HG03442 (cell line): ENCODE measurements at regions not wholly inside any gene's neighbourhood (a gene's known extent, or its start where the extent isn't known, plus 50 kb on each side); places are given as distances from the start of the nearest gene placed in this dataset.

Experiments
- ATAC-seq: cut with Tn5 transposase; IDR thresholded peaks from one replicate; pipeline ENCODE4 v1.9.1; 2021; ENCODE audit warnings: mild to moderate bottlenecking, moderate library complexity; ENCODE audit not compliant: unreplicated experiment

DNA sequence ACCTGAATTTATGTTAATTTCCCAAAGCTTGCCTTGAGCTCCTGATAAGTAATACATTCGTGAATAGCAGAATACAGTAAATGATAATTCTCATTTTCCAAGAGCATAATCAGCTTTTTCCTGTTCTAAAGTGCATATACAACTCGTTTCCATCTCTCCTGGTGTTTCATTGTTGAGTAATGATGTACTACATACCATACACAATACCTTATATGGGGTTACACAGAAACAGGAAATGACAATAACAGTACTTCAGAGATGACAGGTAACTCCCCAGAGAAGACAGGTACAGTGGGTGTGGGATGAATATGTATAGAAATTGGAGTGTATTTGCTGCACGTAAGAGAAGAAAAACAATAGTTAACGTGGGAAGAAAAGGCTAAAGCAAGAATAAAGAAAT, 287.1 kb downstream of the TENT4A start:
- peak; percentile 87 for ATAC-seq

DNA sequence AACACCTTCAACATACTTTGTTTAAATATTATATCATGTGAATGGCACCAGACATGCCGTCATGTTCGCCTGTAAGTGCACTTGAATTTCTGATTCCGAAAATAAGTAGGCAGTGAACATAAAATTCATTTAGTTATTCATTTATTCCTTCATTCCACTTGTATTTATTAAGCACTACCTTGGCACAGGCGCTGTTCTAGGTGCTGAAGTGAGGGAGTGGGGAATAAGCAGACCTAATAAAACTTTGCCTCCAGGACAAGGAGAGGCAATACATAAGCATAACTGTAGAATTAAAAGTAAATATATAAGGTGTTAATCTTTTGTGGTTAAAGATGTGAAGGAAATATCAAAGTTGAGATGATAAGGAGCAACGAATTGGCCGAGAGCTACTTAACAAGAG, 297.4 kb downstream of the TENT4A start:
- ATAC-seq = no peak

DNA sequence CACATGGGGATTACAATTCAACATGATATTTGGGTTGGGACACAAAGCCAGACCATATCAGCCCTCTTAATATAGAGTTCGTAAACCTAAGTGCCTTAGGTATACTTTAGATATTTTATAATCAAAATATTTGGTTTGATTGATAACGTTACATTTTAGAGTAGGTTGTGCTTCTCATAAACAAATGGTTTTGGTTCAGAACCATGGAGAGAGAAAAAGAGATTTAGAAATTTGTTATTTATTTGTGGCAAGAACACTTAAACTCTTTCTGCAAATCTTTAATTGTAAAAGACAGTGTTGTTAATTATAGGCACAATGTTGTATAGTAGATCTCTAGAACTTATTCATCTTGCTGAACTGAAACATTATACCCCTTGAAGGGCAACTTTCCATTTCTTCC, 298.8 kb downstream of the TENT4A start:
- ATAC-seq = no peak

DNA sequence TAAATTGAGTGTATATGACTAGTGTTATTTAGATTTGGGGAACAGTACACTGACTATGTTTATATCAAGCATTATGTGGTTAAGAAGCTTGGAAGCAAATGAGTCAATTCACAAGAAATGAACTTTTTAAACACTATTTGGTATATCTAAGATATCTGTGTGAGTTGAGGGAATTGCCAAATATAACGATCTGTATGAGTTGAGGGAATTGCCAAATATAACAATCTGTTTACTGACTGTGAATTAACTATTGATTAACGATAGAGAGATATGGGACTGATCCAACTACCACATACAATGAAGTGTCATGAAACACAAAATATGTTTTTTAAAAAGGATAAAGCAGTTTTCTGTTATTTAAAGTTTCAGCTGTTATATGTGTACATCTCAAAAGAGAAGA, 301.4 kb downstream of the TENT4A start:
- no peak for ATAC-seq

GRCh38 chr5:7015586-7016256, 302.5 kb downstream of the TENT4A start:
- ATAC-seq = no peak

DNA sequence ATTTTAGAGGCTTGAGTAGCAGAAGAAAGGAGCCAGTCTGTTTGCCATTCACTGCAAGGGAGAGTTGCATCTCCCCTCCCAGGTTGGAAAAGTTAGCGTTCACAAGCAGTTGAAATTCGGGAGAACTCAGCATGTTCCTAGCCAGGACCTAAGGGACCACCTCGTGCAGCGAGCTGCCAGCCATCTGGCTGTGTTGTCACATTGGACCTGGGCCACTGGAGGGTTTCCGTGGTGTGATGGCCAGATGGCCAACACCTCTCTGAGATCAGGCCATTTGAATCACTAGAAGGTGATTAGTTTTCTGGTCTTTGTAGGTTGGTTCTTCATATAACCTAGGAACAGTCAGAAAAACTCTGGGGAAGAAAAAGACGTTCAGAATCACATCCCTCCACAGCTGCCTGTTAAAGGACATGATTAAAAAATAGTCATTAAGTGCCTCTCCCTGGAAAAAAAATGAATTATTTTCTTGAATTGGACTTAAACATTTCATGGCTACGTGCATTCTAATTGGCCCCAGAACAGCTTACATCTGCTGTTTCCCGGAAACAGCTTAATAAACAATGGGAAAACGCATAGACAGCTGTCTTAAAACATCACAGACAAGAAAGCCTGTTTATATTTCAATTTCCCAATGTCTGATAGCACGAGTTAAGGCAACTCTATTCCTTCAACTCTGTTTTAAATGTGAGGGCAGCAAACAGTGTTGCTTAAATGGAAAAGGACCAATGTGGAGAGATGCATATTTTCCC, 303.9 kb downstream of the TENT4A start:
- ATAC-seq = no peak

GRCh38 chr5:7018198-7018597, 305.0 kb downstream of the TENT4A start:
- ATAC-seq = no peak

DNA sequence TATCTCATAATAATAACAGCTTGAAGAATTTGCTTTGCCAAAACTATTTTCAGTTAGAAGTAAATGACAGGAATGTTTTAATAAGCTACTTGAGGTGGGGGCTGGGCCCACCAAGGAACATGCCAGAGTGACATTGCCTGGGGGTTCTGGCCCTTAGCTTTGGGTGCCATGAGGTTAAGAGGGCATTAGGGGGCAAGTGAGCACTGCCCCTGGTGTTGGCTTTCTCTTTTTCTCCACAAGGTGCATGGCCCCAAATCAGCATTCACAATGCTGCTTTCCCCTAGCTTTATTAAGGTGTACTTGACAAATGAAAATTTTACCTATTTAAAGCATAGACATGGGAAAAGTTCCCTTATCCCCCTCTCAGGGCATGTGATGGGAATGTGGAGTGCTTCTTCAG, 305.4 kb downstream of the TENT4A start:
- ATAC-seq = no peak

DNA sequence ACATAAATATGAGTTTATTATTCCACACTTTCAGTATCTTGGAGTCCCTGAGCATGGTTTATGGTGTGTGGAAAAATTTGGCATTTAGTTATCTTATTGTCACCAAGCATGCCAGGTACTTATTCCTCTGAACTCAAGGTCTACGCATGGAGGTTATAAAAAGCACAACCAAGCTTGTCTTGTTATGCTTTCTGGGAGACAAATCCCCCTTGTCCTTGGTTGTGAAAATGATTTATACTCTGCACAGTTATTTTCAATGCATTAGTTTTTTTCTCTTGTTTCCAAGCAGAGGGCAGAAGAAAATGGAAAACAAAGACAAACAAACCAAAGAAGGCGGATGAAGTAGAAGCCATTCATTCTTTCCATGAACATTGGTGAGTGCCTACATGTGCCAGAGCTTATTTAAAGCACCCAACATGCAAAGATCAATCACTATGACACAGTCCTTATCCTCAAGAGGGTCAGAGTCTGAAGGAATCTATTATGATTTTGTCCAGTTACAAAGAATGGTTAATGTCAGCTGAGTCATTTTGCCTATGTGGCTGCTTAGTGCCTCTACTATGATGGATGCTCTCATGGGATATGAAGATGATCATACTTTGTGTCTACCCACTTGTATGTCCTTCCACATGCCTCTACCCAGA, 323.1 kb downstream of the TENT4A start:
- ATAC-seq = no peak

DNA sequence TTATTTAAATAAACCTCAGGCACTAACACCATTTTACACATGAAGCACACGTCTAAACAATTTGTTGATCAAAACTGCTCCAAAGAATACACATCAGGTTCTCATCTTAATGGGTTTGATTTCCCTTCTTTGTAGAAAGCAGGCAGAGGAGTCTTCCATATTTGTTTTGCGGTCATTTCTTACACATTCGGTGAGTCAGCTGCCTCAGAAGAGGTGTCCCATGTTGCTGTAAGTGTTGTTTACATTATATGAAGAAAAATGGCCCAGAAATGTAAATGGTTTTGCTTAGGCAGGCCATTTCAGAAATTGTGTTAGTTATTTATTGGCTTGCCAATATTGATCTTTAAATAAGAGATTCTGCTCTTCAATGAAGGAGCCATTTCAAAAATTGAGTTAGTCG, 325.8 kb downstream of the TENT4A start:
- no peak for ATAC-seq

- ATAC-seq = no peak
Observed at GRCh38 chr5:7040111-7040510, 326.9 kb downstream of the TENT4A start.

GRCh38 chr5:7043797-7044196, 330.6 kb downstream of the TENT4A start:
- ATAC-seq = no peak

GRCh38 chr5:7047511-7048261, 334.5 kb downstream of the TENT4A start:
- no peak for ATAC-seq

- no peak for ATAC-seq
Observed at GRCh38 chr5:7050986-7051385, 337.8 kb downstream of the TENT4A start.

- no peak for ATAC-seq
Observed at GRCh38 chr5:7053125-7053524, 339.9 kb downstream of the TENT4A start.

DNA sequence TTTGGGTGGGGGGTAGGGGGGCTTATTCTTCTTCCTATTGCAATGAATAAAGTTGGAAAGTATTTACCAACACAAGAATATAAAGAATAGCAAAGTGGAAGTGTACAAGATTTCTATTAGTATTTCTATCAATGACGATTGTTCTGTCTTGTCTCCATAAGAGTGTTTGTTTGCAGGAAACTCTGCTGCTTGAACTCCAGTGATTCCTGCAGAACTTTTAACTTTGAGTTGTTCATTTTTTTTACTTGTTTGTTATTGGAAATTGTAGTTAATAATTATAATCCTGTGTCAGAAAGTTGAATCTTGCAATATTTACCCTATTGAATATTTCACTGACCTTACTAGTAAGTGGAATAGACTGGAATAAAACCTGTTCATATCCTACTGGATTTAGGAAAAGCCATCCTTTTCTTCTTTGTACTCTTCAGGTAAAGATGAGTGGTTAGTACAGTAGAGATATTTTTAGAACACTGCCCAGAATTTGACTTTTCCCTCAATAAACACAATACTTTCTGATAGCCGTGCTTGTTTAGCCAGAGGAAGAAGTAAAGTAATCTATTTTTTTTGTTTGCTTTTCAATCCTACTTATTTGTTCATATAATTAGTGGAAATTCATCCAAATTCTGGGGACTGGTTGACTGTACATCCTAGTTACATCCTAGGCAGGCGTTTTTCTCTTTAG, 340.4 kb downstream of the TENT4A start:
- ATAC-seq = no peak

DNA sequence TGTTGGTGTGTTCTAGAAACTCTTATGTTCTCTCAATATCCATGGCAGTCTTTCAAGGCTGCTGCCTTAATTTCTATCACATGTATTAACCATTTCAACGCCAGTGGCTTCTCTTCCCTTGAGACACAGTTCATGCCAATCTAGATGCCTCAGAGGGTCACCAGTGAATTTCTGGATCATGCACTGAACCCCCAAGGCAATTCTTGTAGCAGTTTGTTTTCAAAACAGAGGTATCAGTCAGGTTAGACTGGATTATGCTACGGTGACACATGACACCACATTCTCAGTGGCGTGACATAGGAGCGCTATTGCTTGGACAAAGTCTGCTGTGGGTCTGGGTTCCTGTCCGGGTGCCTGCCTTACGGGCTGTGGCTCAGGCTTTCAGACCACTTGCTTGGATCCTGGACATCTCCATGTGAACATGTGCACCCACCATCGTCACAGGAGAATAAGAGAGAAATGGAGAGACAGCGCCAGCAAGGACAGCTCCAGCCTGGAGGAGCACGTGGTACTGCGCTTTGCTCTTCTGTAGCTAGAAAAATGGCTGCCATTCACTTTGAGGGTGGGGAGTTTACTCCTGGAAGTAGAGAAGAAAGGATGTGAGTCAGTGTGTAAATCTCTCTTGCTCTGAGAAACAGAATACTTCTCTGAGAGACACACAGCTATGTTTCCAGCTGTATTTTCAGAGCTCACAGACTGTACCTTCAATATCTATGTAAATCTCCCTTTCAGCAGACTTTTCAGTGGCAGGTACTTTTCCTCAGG, 329.3 kb upstream of the ADCY2 start:
- no peak for ATAC-seq

DNA sequence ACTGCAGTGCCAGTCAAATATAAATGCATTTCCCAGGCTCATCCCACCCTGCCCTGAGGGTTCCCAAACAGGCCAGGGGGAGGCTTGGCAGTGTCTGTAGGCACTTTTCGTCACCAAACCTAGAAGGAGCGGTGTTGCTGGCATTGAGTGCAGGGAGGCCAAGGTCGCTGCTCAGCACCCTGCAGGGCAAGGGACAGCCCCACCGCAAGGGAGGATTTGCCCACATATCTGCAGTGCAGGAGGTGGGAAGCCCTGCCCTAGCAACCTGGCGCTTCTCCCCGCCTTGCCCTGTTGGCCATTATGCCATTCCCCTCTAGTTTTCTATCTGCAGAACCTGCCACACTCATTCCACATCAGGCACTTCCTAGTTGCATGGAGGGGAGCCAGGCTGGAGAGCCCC, 327.8 kb upstream of the ADCY2 start:
- ATAC-seq = no peak

DNA sequence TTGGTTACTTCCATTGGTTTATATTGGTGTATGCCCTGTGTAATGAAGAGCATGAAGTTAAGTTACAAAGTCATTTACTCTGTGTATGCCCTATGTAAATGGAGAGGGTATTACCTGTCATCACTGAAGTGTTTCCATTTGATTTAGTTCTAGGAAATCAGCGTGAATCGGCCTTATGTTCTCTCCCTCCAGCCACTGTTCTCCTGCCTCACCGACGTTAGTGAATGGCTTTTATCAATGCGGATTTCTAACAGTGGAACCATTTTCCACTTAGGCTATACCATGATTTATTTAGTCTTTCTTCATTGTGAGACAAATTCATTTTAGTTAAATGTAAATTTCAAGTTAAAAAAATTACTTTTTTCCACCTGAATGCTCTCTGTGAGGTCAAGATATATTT, 327.0 kb upstream of the ADCY2 start:
- ATAC-seq = no peak

GRCh38 chr5:7072188-7072587, 323.8 kb upstream of the ADCY2 start:
- ATAC-seq = no peak
